Mucosa of rectum (tissue), 2 donors: ENCODE measurements at regions not wholly inside any gene's neighbourhood (a gene's known extent, or its start where the extent isn't known, plus 50 kb on each side); places are given as distances from the start of the nearest gene placed in this dataset.

ENCODE experiments used
- H3K27ac ChIP-seq, 2 donors: one replicate each; pipeline ENCODE4 v1.7.0; 2013; ENCODE audit warnings: inconsistent platforms in 2 of 2, low read depth in 2 of 2, low read length in 2 of 2
- H3K27me3 ChIP-seq, 2 donors: one replicate each; pipeline ENCODE4 v1.7.0; 2013; ENCODE audit warnings: low read length in 2 of 2; ENCODE audit not compliant: control insufficient read depth in 2 of 2, insufficient read depth in 2 of 2
- H3K36me3 ChIP-seq, 2 donors: one replicate each; pipeline ENCODE4 v1.7.0; 2013; ENCODE audit warnings: low read length in 2 of 2; ENCODE audit not compliant: control insufficient read depth in 2 of 2, insufficient read depth in 2 of 2
- H3K4me1 ChIP-seq, 2 donors: one replicate each; pipeline ENCODE4 v1.7.0; 2013; ENCODE audit warnings: low read length in 2 of 2, mild to moderate bottlenecking in 1 of 2; ENCODE audit not compliant: control insufficient read depth in 2 of 2, insufficient read depth in 2 of 2
- H3K4me3 ChIP-seq, 2 donors: one replicate each; pipeline ENCODE4 v1.7.0; 2013; ENCODE audit warnings: low read length in 2 of 2
- H3K9ac ChIP-seq, 2 donors: one replicate each; pipeline ENCODE4 v1.7.0; 2013; ENCODE audit warnings: low read length in 2 of 2, low read depth in 1 of 2, mild to moderate bottlenecking in 1 of 2
- H3K9me3 ChIP-seq, 2 donors: one replicate each; pipeline ENCODE4 v1.7.0; 2013; ENCODE audit warnings: low read length in 2 of 2; ENCODE audit not compliant: control insufficient read depth in 2 of 2
- donor health status: healthy.
- donor health status: Normal muscosa, but diverticular disease.

GRCh38 chr15:39391230-39391629 is 189.6 kb upstream of the THBS1 start:
- Histone ChIP-seq H3K9ac (no peak overlapping the region), H3K27me3 (no peaks in the 10 kb centered on the region), H3K4me3 (no peak overlapping the region), H3K4me1 (peaks cover 19 to 25% of the 10 kb centered on the region in 2 donors), H3K9me3 (no peaks in the 10 kb centered on the region), H3K36me3 (no peaks in the 10 kb centered on the region), H3K27ac (no peak overlapping the region)

GRCh38 chr15:39392469-39393047 is 188.3 kb upstream of the THBS1 start:
- H3K9me3 ChIP-seq = no peaks in the 10 kb centered on the region
- H3K4me1 ChIP-seq = peaks cover 19 to 25% of the 10 kb centered on the region in 2 donors
- H3K9ac ChIP-seq = no peak overlapping the region
- H3K4me3 ChIP-seq = no peak overlapping the region
- H3K36me3 ChIP-seq = no peaks in the 10 kb centered on the region
- no peak overlapping the region for H3K27ac ChIP-seq
- H3K27me3 ChIP-seq = no peaks in the 10 kb centered on the region

- no peaks in the 10 kb centered on the region for H3K36me3 ChIP-seq
- H3K27ac ChIP-seq = peak overlapping the region; percentile 7 to 59
- H3K9ac ChIP-seq = no peak overlapping the region
- no peaks in the 10 kb centered on the region for H3K27me3 ChIP-seq
- H3K9me3 ChIP-seq = no peaks in the 10 kb centered on the region
- peaks cover 19 to 25% of the 10 kb centered on the region in 2 donors for H3K4me1 ChIP-seq
- peak overlapping the region in 1 of 2 donors; percentile 57 for H3K4me3 ChIP-seq
Observed at GRCh38 chr15:39393575-39394335, 187.1 kb upstream of the THBS1 start.

- Histone ChIP-seq H3K36me3 (no peaks in the 10 kb centered on the region), H3K27ac (peak overlapping the region; percentile 7 to 59), H3K4me3 (peak overlapping the region in 1 of 2 donors; percentile 57), H3K27me3 (no peaks in the 10 kb centered on the region), H3K4me1 (peaks cover 19 to 25% of the 10 kb centered on the region in 2 donors), H3K9me3 (no peaks in the 10 kb centered on the region), H3K9ac (no peak overlapping the region)
Observed at GRCh38 chr15:39394496-39394895, 186.4 kb upstream of the THBS1 start.

GRCh38 chr15:39396979-39397615 is 183.8 kb upstream of the THBS1 start:
- Histone ChIP-seq H3K27me3 (no peaks in the 10 kb centered on the region), H3K36me3 (no peaks in the 10 kb centered on the region), H3K4me3 (no peak overlapping the region), H3K9ac (no peak overlapping the region), H3K4me1 (peaks cover 19 to 25% of the 10 kb centered on the region in 2 donors), H3K9me3 (no peaks in the 10 kb centered on the region), H3K27ac (no peak overlapping the region)

- H3K4me1 ChIP-seq = peaks cover 17 to 25% of the 10 kb centered on the region in 2 donors
- no peaks in the 10 kb centered on the region for H3K27me3 ChIP-seq
- H3K36me3 ChIP-seq = no peaks in the 10 kb centered on the region
- no peak overlapping the region for H3K4me3 ChIP-seq
- no peak overlapping the region for H3K27ac ChIP-seq
- no peaks in the 10 kb centered on the region for H3K9me3 ChIP-seq
- H3K9ac ChIP-seq = no peak overlapping the region
Observed at GRCh38 chr15:39397883-39398282, 183.0 kb upstream of the THBS1 start.

GRCh38 chr15:39399600-39399999 is 181.3 kb upstream of the THBS1 start:
- Histone ChIP-seq H3K27ac (no peak overlapping the region), H3K4me1 (peaks cover 14 to 15% of the 10 kb centered on the region in 2 donors), H3K27me3 (no peaks in the 10 kb centered on the region), H3K36me3 (no peaks in the 10 kb centered on the region), H3K4me3 (no peak overlapping the region), H3K9me3 (no peaks in the 10 kb centered on the region), H3K9ac (no peak overlapping the region)

- H3K9ac ChIP-seq = no peak overlapping the region
- no peak overlapping the region for H3K4me3 ChIP-seq
- H3K36me3 ChIP-seq = no peaks in the 10 kb centered on the region
- H3K9me3 ChIP-seq = no peaks in the 10 kb centered on the region
- peaks cover 13% of the 10 kb centered on the region in 2 donors for H3K4me1 ChIP-seq
- H3K27ac ChIP-seq = no peak overlapping the region
- H3K27me3 ChIP-seq = no peaks in the 10 kb centered on the region
Observed at GRCh38 chr15:39400002-39400401, 180.9 kb upstream of the THBS1 start.

GRCh38 chr15:39400821-39401550 is 179.9 kb upstream of the THBS1 start:
- no peaks in the 10 kb centered on the region for H3K36me3 ChIP-seq
- H3K9ac ChIP-seq = no peak overlapping the region

More at GRCh38 chr15:39400821-39401550, 179.9 kb upstream of the THBS1 start:
- Histone ChIP-seq H3K4me3 (no peak overlapping the region), H3K4me1 (peaks cover 4 to 7% of the 10 kb centered on the region in 2 donors), H3K9me3 (no peaks in the 10 kb centered on the region), H3K27me3 (no peaks in the 10 kb centered on the region), H3K27ac (no peak overlapping the region)
